ENCODE measurements at regions not wholly inside any gene's neighbourhood (a gene's known extent, or its start where the extent isn't known, plus 50 kb on each side); places are given as distances from the start of the nearest gene placed in this dataset.

DNA sequence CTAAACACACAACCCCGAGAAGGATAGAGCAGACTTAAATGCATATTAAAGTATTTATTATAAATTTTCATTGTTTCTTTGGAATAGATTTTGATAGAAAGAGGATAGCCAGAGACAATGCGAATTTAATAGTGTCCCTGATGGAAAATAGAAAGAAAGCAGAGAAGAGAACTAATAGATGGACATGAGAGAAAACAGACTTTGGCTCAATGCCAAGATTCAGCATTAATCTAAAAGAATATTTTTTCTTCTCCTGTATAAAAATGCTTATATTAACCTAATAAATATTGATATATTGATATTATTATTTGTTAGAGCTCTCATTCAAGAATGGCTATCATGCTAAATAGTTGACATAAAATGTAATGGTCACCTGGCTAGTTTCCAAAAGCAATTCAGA is 173.4 kb downstream of the KIF2B start:
- TF ChIP-seq, protein P1, sequence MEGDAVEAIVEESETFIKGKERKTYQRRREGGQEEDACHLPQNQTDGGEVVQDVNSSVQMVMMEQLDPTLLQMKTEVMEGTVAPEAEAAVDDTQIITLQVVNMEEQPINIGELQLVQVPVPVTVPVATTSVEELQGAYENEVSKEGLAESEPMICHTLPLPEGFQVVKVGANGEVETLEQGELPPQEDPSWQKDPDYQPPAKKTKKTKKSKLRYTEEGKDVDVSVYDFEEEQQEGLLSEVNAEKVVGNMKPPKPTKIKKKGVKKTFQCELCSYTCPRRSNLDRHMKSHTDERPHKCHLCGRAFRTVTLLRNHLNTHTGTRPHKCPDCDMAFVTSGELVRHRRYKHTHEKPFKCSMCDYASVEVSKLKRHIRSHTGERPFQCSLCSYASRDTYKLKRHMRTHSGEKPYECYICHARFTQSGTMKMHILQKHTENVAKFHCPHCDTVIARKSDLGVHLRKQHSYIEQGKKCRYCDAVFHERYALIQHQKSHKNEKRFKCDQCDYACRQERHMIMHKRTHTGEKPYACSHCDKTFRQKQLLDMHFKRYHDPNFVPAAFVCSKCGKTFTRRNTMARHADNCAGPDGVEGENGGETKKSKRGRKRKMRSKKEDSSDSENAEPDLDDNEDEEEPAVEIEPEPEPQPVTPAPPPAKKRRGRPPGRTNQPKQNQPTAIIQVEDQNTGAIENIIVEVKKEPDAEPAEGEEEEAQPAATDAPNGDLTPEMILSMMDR (IDR thresholded peaks at IDR 0.05) = no peak
- ATAC-seq (ENCODE audit: low FRiP score) (no peak), DNase-seq (ENCODE audit: low spot score) (no peak)

DNA sequence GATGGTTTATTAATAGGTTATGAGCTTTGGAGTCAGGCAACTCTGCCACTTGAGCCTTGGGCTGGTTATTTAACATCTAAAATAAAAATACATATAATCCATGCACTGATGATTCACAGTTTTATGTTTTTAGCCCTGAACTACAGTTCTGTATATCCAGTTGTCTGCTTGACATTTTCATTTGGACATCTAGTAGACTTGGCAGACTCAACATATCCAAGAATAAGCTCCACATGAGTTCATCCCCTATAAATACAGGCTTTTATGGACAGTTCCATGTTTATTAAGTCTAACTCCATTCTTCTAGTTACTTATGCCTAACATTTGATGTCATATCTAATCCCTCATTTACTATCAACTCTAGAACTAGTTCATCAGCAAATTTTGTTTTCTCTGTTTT is 174.2 kb downstream of the KIF2B start:
- DNase-seq (ENCODE audit: low spot score) (no peak), ATAC-seq (ENCODE audit: low FRiP score) (no peak)
- TF ChIP-seq, protein P1 (IDR thresholded peaks at IDR 0.05) = no peak

DNA sequence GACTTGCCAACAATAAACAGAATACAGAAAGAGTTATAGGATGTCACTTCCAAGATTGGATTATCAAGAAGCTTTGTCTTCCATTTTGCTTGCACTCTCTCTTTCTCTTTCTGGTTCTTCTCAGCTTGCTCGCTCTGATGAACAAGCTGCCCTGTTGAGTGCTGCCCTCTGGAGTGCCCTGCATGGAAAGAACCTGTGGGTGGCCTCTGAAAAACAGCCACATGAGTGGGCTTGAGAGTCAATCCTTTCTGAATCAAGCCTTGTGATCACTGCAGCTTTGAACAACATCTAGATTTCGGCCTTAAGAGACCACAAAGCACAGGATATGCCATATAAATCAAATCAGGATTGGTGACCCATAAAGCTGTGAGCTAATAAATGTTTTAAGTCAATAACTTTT is 185.1 kb downstream of the KIF2B start:
- DNase-seq (ENCODE audit: low spot score) (no peak), ATAC-seq (ENCODE audit: low FRiP score) (no peak)
- TF ChIP-seq, protein P1 (IDR thresholded peaks at IDR 0.05) = no peak

DNA sequence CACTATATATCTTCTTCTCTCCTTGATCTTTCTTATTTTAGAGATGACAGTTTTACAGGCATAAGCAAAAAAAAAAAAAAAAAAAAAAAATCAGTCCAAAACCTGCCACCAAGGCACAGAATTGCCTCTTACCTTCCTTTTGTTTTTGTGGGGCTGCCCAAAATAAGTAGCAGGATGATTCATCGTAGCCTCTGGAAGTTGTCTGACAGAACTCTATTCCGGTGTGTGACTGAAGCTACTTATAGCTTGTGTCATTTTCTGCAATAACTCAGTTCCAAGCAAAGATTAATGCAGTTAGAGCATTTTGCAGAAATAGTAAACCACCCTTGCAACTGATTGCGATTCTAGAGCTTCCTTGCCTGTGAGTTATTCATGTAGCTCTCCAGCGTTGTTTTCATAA is 186.8 kb downstream of the KIF2B start:
- ATAC-seq (ENCODE audit: low FRiP score) (no peak), DNase-seq (ENCODE audit: low spot score) (no peak)
- TF ChIP-seq, protein P1 (IDR thresholded peaks at IDR 0.05) = no peak

DNA sequence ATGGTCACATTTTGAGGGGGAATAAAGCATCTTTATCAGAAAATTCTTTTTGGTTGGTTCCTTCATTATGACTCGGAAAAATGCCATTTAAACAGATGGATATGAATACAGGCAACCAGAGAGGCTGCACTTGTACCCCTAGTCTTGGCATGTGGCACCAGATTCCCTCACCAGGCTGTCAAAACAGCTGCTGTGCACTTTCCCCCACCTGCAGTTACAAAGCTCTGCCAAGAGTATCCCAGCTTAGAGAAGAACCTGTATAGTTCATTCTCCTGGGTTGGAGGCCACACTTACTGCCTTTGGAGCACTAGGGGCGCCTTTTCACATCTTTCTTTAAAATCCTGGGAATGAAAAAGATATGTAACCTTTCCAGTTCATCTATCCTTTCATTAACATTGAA is 190.3 kb downstream of the KIF2B start:
- no peak for DNase-seq (ENCODE audit: low spot score)
- ATAC-seq (ENCODE audit: low FRiP score) = no peak
- TF ChIP-seq, protein P1 (IDR thresholded peaks at IDR 0.05) = no peak

DNA sequence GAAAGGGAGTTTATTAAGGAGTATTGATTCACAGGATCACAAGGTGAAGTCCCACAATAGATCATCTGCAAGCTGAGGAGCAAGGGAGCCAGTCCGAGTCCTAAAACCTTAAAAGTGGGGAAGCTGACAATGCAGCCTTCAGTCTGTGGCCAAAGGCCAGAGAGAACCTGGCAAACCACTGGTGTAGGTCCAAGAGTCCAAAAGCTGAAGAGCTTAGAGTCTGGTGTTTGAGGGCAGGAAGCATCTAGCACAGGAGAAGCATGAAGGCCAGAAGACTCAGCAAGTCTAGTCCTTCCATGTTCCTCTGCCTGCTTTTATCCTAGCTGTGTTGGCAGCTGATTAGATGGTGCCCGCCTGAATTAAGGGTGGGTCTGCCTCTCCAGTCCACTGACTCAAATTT is 193.0 kb downstream of the KIF2B start:
- TF ChIP-seq, protein P1 (IDR thresholded peaks at IDR 0.05) = no peak
- no peak for DNase-seq (ENCODE audit: low spot score)

DNA sequence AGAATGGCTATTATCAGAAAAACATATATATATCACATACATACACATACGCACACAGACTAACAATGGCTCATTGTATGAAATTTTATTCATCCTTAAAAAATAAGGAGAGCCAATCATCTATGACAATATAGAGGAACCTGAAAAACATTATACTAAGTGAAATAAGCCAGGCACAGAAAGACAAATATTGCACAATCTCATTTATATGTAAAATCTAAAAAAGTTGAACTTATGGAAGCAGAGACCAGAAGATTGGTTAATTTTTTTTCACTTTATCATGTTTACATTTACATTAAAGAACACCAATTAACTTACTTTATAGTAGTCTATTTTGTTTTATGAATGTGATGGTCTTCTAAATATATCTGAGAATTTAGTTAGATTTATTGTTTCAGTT is 198.7 kb downstream of the KIF2B start:
- no peak for ATAC-seq (ENCODE audit: low FRiP score)
- DNase-seq (ENCODE audit: low spot score) = no peak
- TF ChIP-seq, protein P1 (IDR thresholded peaks at IDR 0.05) = no peak

More for the DNA sequence above, 193.0 kb downstream of the KIF2B start:
- ATAC-seq (ENCODE audit: low FRiP score) = no peak

Measured in omental fat pad (tissue), 3 donors.